ENCODE measurements at regions not wholly inside any gene's neighbourhood (a gene's known extent, or its start where the extent isn't known, plus 50 kb on each side); places are given as distances from the start of the nearest gene placed in this dataset.
"Not testable (repeated sequence)": the region's sequence is repeated elsewhere in the genome, so short reads cannot be mapped to it uniquely, and the experiment has no call there.

- not testable (repeated sequence) for DNase-seq (ENCODE audit: low spot score)
These were observed 251.6 kb downstream of the SPATA31A6 start for GRCh38 chr9:42434844-42435714.

- DNase-seq (ENCODE audit: low spot score): not testable (repeated sequence)
These were observed 252.4 kb downstream of the SPATA31A6 start for GRCh38 chr9:42435715-42436342.

- DNase-seq (ENCODE audit: low spot score): not testable (repeated sequence)
These were observed 253.7 kb downstream of the SPATA31A6 start for GRCh38 chr9:42437057-42437759.

GRCh38 chr9:42442680-42443079, 259.2 kb downstream of the SPATA31A6 start:
- DNase-seq (ENCODE audit: low spot score): not testable (repeated sequence)

- peak; percentile 48 for DNase-seq (ENCODE audit: low spot score)
These were observed 260.0 kb downstream of the SPATA31A6 start for GRCh38 chr9:42443414-42443813.

- DNase-seq (ENCODE audit: low spot score): not testable (repeated sequence)
These were observed 278.0 kb downstream of the SPATA31A6 start for GRCh38 chr9:42461436-42461835.

- not testable (repeated sequence) for DNase-seq (ENCODE audit: low spot score)
These were observed 278.4 kb downstream of the SPATA31A6 start for GRCh38 chr9:42461863-42462262.

GRCh38 chr9:42463981-42464380, 280.5 kb downstream of the SPATA31A6 start:
- DNase-seq (ENCODE audit: low spot score): not testable (repeated sequence)

- peak; percentile 4 for DNase-seq (ENCODE audit: low spot score)
These were observed 287.1 kb downstream of the SPATA31A6 start for GRCh38 chr9:42470577-42470976.

- DNase-seq (ENCODE audit: low spot score): not testable (repeated sequence)
These were observed 307.5 kb downstream of the SPATA31A6 start for GRCh38 chr9:42490989-42491388.

- not testable (repeated sequence) for DNase-seq (ENCODE audit: low spot score)
These were observed 319.3 kb downstream of the SPATA31A6 start for GRCh38 chr9:42502620-42503264.

- DNase-seq (ENCODE audit: low spot score): not testable (repeated sequence)
These were observed 324.7 kb downstream of the SPATA31A6 start for GRCh38 chr9:42508111-42508510.

GRCh38 chr9:42513535-42513934, 330.1 kb downstream of the SPATA31A6 start:
- not testable (repeated sequence) for DNase-seq (ENCODE audit: low spot score)

- not testable (repeated sequence) for DNase-seq (ENCODE audit: low spot score)
These were observed 351.0 kb downstream of the SPATA31A6 start for GRCh38 chr9:42534325-42534983.

- not testable (repeated sequence) for DNase-seq (ENCODE audit: low spot score)
These were observed 351.5 kb downstream of the SPATA31A6 start for GRCh38 chr9:42534984-42535325.

- not testable (repeated sequence) for DNase-seq (ENCODE audit: low spot score)
These were observed 367.4 kb downstream of the SPATA31A6 start for GRCh38 chr9:42550789-42551357.

- not testable (repeated sequence) for DNase-seq (ENCODE audit: low spot score)
These were observed 385.1 kb downstream of the SPATA31A6 start for GRCh38 chr9:42568530-42568929.

- DNase-seq (ENCODE audit: low spot score): not testable (repeated sequence)
These were observed 385.6 kb downstream of the SPATA31A6 start for GRCh38 chr9:42568942-42569556.

- not testable (repeated sequence) for DNase-seq (ENCODE audit: low spot score)
These were observed 394.4 kb downstream of the SPATA31A6 start for GRCh38 chr9:42577851-42578250.

Data from pons (tissue), 1 donor.